WTC11 (cell line): ENCODE measurements at regions not wholly inside any gene's neighbourhood (a gene's known extent, or its start where the extent isn't known, plus 50 kb on each side); places are given as distances from the start of the nearest gene placed in this dataset.

Source experiments
- ATAC-seq: fragments of 200-7000 bp; cut with Tn5 transposase; 2 replicates; pipeline ENCODE4 v1.10.0; 2021; ENCODE audit warnings: mild to moderate bottlenecking, moderate library complexity
- CTCF ChIA-PET: fragments of 300-600 bp; sonication (Branson Sonifier 250); formaldehyde crosslinking; loops from one replicate; lab custom pipeline; 2021; ENCODE audit warnings: antibody characterized with exemption; lab: Charles Lee
- POLR2A ChIA-PET: fragments of 350-600 bp; sonication (Branson Sonifier 250); formaldehyde crosslinking; loops from one replicate; lab custom pipeline; 2021; ENCODE audit warnings: antibody characterized with exemption; lab: Charles Lee
- DNase-seq: peaks from one replicate; pipeline ENCODE4 v3.0.0; 2021; ENCODE audit warnings: low spot score
- H3K27ac Mint-ChIP-seq: 2 replicates; pipeline ENCODE4 v1.8.0; 2021; ENCODE audit warnings: mixed read lengths
- H3K27me3 Mint-ChIP-seq: 2 replicates; pipeline ENCODE4 v1.8.0; 2021; ENCODE audit warnings: low read depth, mild to moderate bottlenecking, moderate library complexity, mixed read lengths
- H3K36me3 Mint-ChIP-seq: 2 replicates; pipeline ENCODE4 v1.8.0; 2021; ENCODE audit warnings: mixed read lengths
- H3K4me1 Mint-ChIP-seq: 2 replicates; pipeline ENCODE4 v1.8.0; 2022; ENCODE audit warnings: mixed read lengths
- H3K4me3 Mint-ChIP-seq: 2 replicates; pipeline ENCODE4 v1.8.0; 2021; ENCODE audit warnings: mild to moderate bottlenecking, moderate library complexity, mixed read lengths
- H3K9me3 Mint-ChIP-seq: 2 replicates; pipeline ENCODE4 v1.8.0; 2021; ENCODE audit warnings: mixed read lengths
- ARID4B ChIP-seq: sonication (generic); formaldehyde crosslinking; IDR thresholded peaks from 2 replicates; pipeline ENCODE4 v1.8.0; 2023; ENCODE audit warnings: missing genetic modification reagents, mild to moderate bottlenecking, borderline replicate concordance
- E2F4 ChIP-seq: sonication (generic); formaldehyde crosslinking; IDR thresholded peaks from 2 replicates; pipeline ENCODE4 v1.8.1; 2022; ENCODE audit warnings: low read depth, mild to moderate bottlenecking, moderate library complexity, missing genetic modification reagents, borderline replicate concordance
- EMX1 ChIP-seq: fragments of 250-450 bp; sonication (Bioruptor Pico); IDR thresholded peaks from 2 replicates; pipeline ENCODE4 v1.8.0; 2021; ENCODE audit warnings: mild to moderate bottlenecking
- ETV6 ChIP-seq: sonication (generic); formaldehyde crosslinking; IDR thresholded peaks from 2 replicates; pipeline ENCODE4 v1.8.1; 2022; ENCODE audit warnings: mild to moderate bottlenecking, missing genetic modification reagents
- GTF2I ChIP-seq: fragments of 250-450 bp; sonication (Bioruptor Pico); conservative IDR thresholded peaks from 2 replicates; pipeline ENCODE4 v1.4.0; 2021; ENCODE audit warnings: mild to moderate bottlenecking
- HMGA2 ChIP-seq: fragments of 250-450 bp; sonication (Bioruptor Pico); IDR thresholded peaks from 2 replicates; pipeline ENCODE4 v1.4.0; 2021; ENCODE audit warnings: mild to moderate bottlenecking, moderate library complexity
- MAX ChIP-seq: sonication (generic); formaldehyde crosslinking; IDR thresholded peaks from 2 replicates; pipeline ENCODE4 v1.8.0; 2022; ENCODE audit warnings: mild to moderate bottlenecking, missing genetic modification reagents
- MLX ChIP-seq: sonication (generic); formaldehyde crosslinking; IDR thresholded peaks from 2 replicates; pipeline ENCODE4 v1.8.1; 2023; ENCODE audit warnings: mild to moderate bottlenecking, missing genetic modification reagents, moderate library complexity
- NFE2L1 ChIP-seq: sonication (generic); formaldehyde crosslinking; IDR thresholded peaks from 2 replicates; pipeline ENCODE4 v1.8.1; 2023; ENCODE audit warnings: missing genetic modification reagents
- NFYB ChIP-seq: sonication (generic); formaldehyde crosslinking; conservative IDR thresholded peaks from 2 replicates; pipeline ENCODE4 v1.8.0; 2022; ENCODE audit warnings: low read depth, missing genetic modification reagents
- NR2C2 ChIP-seq: sonication (generic); formaldehyde crosslinking; IDR thresholded peaks from 2 replicates; pipeline ENCODE4 v1.8.0; 2022; ENCODE audit warnings: mild to moderate bottlenecking, missing genetic modification reagents
- NR3C1 ChIP-seq: sonication (generic); formaldehyde crosslinking; conservative IDR thresholded peaks from 2 replicates; pipeline ENCODE4 v1.8.1; 2023; ENCODE audit warnings: low read depth, mild to moderate bottlenecking, missing genetic modification reagents
- SMAD4 ChIP-seq: sonication (generic); formaldehyde crosslinking; IDR thresholded peaks from 2 replicates; pipeline ENCODE4 v1.8.0; 2022; ENCODE audit warnings: mild to moderate bottlenecking, missing genetic modification reagents
- SOX15 ChIP-seq: fragments of 250-450 bp; sonication (Bioruptor Pico); IDR thresholded peaks from 2 replicates; pipeline ENCODE4 v1.9.0; 2021; ENCODE audit warnings: mild to moderate bottlenecking
- ZNF121 ChIP-seq: sonication (generic); formaldehyde crosslinking; IDR thresholded peaks from 2 replicates; pipeline ENCODE4 v1.8.0; 2023; ENCODE audit warnings: missing genetic modification reagents
- ZNF232 ChIP-seq: sonication (generic); formaldehyde crosslinking; IDR thresholded peaks from 2 replicates; pipeline ENCODE4 v1.8.0; 2022; ENCODE audit warnings: mild to moderate bottlenecking, missing genetic modification reagents
- ZNF396 ChIP-seq: fragments of 250-450 bp; sonication (Bioruptor Pico); IDR thresholded peaks from 2 replicates; pipeline ENCODE4 v1.8.0; 2021; ENCODE audit warnings: mild to moderate bottlenecking, moderate library complexity, borderline replicate concordance

DNA sequence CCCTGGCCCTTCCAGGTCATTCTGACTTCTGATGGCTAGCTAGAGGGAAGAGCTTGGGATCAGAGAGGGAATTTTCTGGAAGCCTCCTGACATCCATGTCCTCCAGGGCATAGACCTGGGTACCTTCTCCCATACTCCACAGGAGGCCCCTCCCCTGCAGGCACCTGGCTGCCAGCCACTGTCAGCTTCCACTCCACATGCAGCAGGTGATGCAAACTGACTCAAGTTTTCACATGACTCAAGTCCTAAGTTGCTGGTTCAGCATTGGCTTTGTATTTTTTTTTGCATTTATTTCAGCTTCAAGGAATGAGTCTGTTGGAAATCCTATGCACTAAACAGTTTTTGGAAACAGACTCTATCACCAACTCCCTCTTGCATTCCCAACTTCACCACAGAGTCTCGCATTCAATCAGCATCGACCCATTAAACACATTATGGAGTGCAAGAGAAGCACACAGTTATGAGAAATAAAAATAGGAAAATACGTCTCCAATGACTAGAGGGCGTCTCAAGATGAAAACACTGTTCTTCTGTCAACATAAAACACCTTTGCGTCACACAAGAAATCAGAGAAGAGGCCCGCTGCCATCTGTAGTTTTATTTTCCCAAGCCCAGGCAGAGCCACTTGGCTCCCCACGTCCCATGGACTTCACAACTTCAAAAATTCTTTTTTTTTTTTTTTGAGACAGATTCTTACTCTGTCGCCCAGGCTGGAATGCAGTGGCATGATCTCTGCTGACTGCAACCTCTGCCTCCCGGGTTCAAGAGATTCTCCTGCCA is 362.6 kb upstream of the MGMT start:
- Mint-ChIP-seq H3K9me3 (no peaks in the 10 kb centered on the region), H3K4me3 (no peak overlapping the region), H3K4me1 (0 out of 2 replicates have a peak, but pooled peaks cover 3% of the 10 kb centered on the region), H3K27ac (no peak overlapping the region), H3K27me3 (no peaks in the 10 kb centered on the region), H3K36me3 (no peaks in the 10 kb centered on the region)
- DNase-seq (no peak), ATAC-seq (no peak)
- no peak for TF ChIP-seq HMGA2 (CRISPR knock-in tag)
- CTCF ChIA-PET, result no interaction called here
- POLR2A ChIA-PET, result interaction anchor here (1.0 kb wide), 1 partner anchor 362 kb away, joined by 3 read pairs; the partner anchor contains the start of gene MGMT

- CTCF ChIA-PET, result no interaction called here
These were observed 361.8 kb upstream of the MGMT start for GRCh38 chr10:129105266-129105665.

GRCh38 chr10:129106314-129106713 is 360.7 kb upstream of the MGMT start:
- no peak for TF ChIP-seq NR3C1 (CRISPR knock-in tag)
- Mint-ChIP-seq H3K36me3 (no peaks in the 10 kb centered on the region), H3K4me1 (no peaks in the 10 kb centered on the region), H3K27me3 (no peaks in the 10 kb centered on the region), H3K27ac (no peak overlapping the region), H3K4me3 (no peak overlapping the region), H3K9me3 (no peaks in the 10 kb centered on the region)
- ChIA-PET CTCF (no interaction called here), POLR2A (no interaction called here)
- DNase-seq (no peak), ATAC-seq (no peak)

More at GRCh38 chr10:129105266-129105665, 361.8 kb upstream of the MGMT start:
- 0 out of 2 replicates have a peak, but pooled peaks cover 3% of the 10 kb centered on the region for H3K4me1 Mint-ChIP-seq
- TF ChIP-seq NR2C2, result no peak
- TF ChIP-seq SOX15 (CRISPR knock-in tag), result no peak
- TF ChIP-seq SMAD4 (CRISPR knock-in tag), result no peak
- no peak for TF ChIP-seq NFE2L1
- no peak for TF ChIP-seq ARID4B (CRISPR knock-in tag)
- no peak for TF ChIP-seq NFYB
- no peak for TF ChIP-seq GTF2I (CRISPR knock-in tag)
- no peak for TF ChIP-seq ZNF396 (CRISPR knock-in tag)
- H3K9me3 Mint-ChIP-seq, result no peaks in the 10 kb centered on the region
- POLR2A ChIA-PET, result no interaction called here
- no peak for ATAC-seq
- no peaks in the 10 kb centered on the region for H3K36me3 Mint-ChIP-seq
- H3K27me3 Mint-ChIP-seq, result no peaks in the 10 kb centered on the region
- H3K27ac Mint-ChIP-seq, result no peak overlapping the region
- DNase-seq, result no peak
- H3K4me3 Mint-ChIP-seq, result no peak overlapping the region

- Mint-ChIP-seq H3K4me3 (no peak overlapping the region), H3K9me3 (peaks cover 3% of the 10 kb centered on the region; the same call in 1 of the 2 replicates), H3K4me1 (no peaks in the 10 kb centered on the region), H3K27ac (no peak overlapping the region), H3K27me3 (no peaks in the 10 kb centered on the region), H3K36me3 (no peaks in the 10 kb centered on the region)
- ATAC-seq (no peak), DNase-seq (no peak)
- CTCF ChIA-PET, result no interaction called here
- TF ChIP-seq ZNF121 (CRISPR knock-in tag) (no peak), MAX (CRISPR knock-in tag) (no peak), ARID4B (CRISPR knock-in tag) (no peak), ZNF232 (CRISPR knock-in tag) (no peak), NFE2L1 (no peak), EMX1 (CRISPR knock-in tag) (no peak), ETV6 (CRISPR knock-in tag) (no peak), MLX (CRISPR knock-in tag) (no peak), E2F4 (no peak)
- POLR2A ChIA-PET, result no interaction called here
These were observed 359.5 kb upstream of the MGMT start for GRCh38 chr10:129107525-129107924.
